HCT116 (cell line): ENCODE measurements at regions not wholly inside any gene's neighbourhood (a gene's known extent, or its start where the extent isn't known, plus 50 kb on each side); places are given as distances from the start of the nearest gene placed in this dataset.

Experiments used
- ATAC-seq: fragments of 200-7000 bp; cut with Tn5 transposase; 2 replicates; pipeline ENCODE4 v1.9.1; 2020; ENCODE audit warnings: mild to moderate bottlenecking, moderate library complexity
- BruUV-seq: library from RNA; stranded (reverse); fragments of 400-500 nt; replicated peaks from 2 replicates; lab custom pipeline; 2021; lab: Mats Ljungman, UMichigan
- CTCF ChIA-PET: fragments of 300-600 bp; sonication (Branson Sonifier 250); formaldehyde crosslinking; loops from one replicate; lab custom pipeline; 2021; ENCODE audit warnings: antibody characterized with exemption; lab: Charles Lee
- POLR2A ChIA-PET: fragments of 300-600, 350-600 bp; sonication (Branson Sonifier 250); formaldehyde crosslinking; loops from one replicate; lab custom pipeline; 2021; ENCODE audit warnings: antibody characterized with exemption; lab: Charles Lee
- RAD21 ChIA-PET, 2 experiments: fragments of 300-600 bp; sonication (Branson Sonifier 250); formaldehyde crosslinking; loops; one replicate each; lab custom pipeline; 2023; ENCODE audit warnings: low total read pairs in 2 of 2; ENCODE audit not compliant: uncharacterized antibody in 2 of 2, unreplicated experiment in 2 of 2, low non-redundant PET in 1 of 2; lab: Charles Lee
- DNase-seq: peaks from one replicate; pipeline ENCODE4 v3.0.0-alpha.2; 2010; ENCODE audit warnings: low read depth, low spot score
- H2AFZ ChIP-seq: fragments of 200-600 bp; shearing (Covaris generic), sonication (generic); 2 replicates; pipeline ENCODE4 v1.6.1; 2017; ENCODE audit warnings: low read depth, mixed run types, mixed read lengths, antibody characterized with exemption, low read length; ENCODE audit not compliant: poor library complexity, severe bottlenecking
- H3K27ac ChIP-seq: 2 replicates; pipeline ENCODE4 v1.5.1; 2012; ENCODE audit warnings: low read depth, low read length
- H3K27me3 ChIP-seq: fragments of 200-600 bp; sonication (generic); 2 replicates; pipeline ENCODE4 v1.6.1; 2016; ENCODE audit warnings: mixed run types, low read length, mixed read lengths; ENCODE audit not compliant: insufficient read depth
- H3K36me3 ChIP-seq, 2 experiments: fragments of 200-500 bp in 1 of 2; fragments of 200-600 bp in 1 of 2; sonication (Bioruptor generic) in 1 of 2; sonication (generic) in 1 of 2; 2 replicates each; pipeline versions ENCODE4 v1.5.1 to v1.6.1; 2014 to 2016; ENCODE audit warnings: low read length in 2 of 2, inconsistent platforms in 1 of 2, mixed read lengths in 1 of 2, mixed run types in 1 of 2; ENCODE audit not compliant: insufficient read depth in 2 of 2, control insufficient read depth in 1 of 2
- H3K4me1 ChIP-seq, 2 experiments: fragments of 200-600 bp in 1 of 2; sonication (generic) in 1 of 2; 2 replicates each; pipeline versions ENCODE4 v1.5.1 to v1.6.1; 2012 to 2017; ENCODE audit warnings: low read length in 2 of 2, inconsistent platforms in 1 of 2, mild to moderate bottlenecking in 1 of 2, mixed read lengths in 1 of 2, mixed run types in 1 of 2, moderate library complexity in 1 of 2; ENCODE audit not compliant: insufficient read depth in 2 of 2, control insufficient read depth in 1 of 2
- H3K4me2 ChIP-seq: fragments of 200-600 bp; sonication (generic); 2 replicates; pipeline ENCODE4 v1.6.1; 2017; ENCODE audit warnings: mixed run types, low read length, mixed read lengths
- H3K4me3 ChIP-seq, 2 experiments: fragments of 200-600 bp in 1 of 2; sonication (generic) in 1 of 2; replicated peaks in 1 of 2; 2 replicates each; pipeline ENCODE4 v1.5.1; 2011 to 2016; ENCODE audit warnings: low read length in 2 of 2, control low read depth in 1 of 2, low read depth in 1 of 2, mild to moderate bottlenecking in 1 of 2, mixed read lengths in 1 of 2, mixed run types in 1 of 2
- H3K79me2 ChIP-seq: fragments of 200-600 bp; sonication (generic); 2 replicates; pipeline ENCODE4 v1.6.1; 2017; ENCODE audit warnings: mild to moderate bottlenecking, mixed run types, low read length, moderate library complexity, mixed read lengths; ENCODE audit not compliant: insufficient read depth
- H3K9ac ChIP-seq: fragments of 200-600 bp; sonication (generic); 2 replicates; pipeline ENCODE4 v1.6.1; 2016; ENCODE audit warnings: low read length, mixed read lengths
- H3K9me2 ChIP-seq: fragments of 200-600 bp; sonication (generic), shearing (Covaris generic); 2 replicates; pipeline ENCODE4 v1.6.1; 2017; ENCODE audit warnings: mixed run types, mild to moderate bottlenecking, moderate library complexity; ENCODE audit not compliant: insufficient read depth
- H3K9me3 ChIP-seq, 2 experiments: fragments of 200-500 bp in 1 of 2; fragments of 200-600 bp in 1 of 2; sonication (Bioruptor generic) in 1 of 2; sonication (generic) in 1 of 2; 2 replicates each; pipeline ENCODE4 v1.6.1; 2014 to 2017; ENCODE audit warnings: low read length in 2 of 2, mixed read lengths in 2 of 2, inconsistent platforms in 1 of 2, low read depth in 1 of 2, mild to moderate bottlenecking in 1 of 2, mixed run types in 1 of 2, moderate library complexity in 1 of 2; ENCODE audit not compliant: control insufficient read depth in 1 of 2, insufficient read depth in 1 of 2
- H4K20me1 ChIP-seq: fragments of 200-600 bp; sonication (generic), shearing (Covaris generic); 2 replicates; pipeline ENCODE4 v1.6.1; 2017; ENCODE audit warnings: mixed run types, mild to moderate bottlenecking, moderate library complexity; ENCODE audit not compliant: insufficient read depth
- ELF1 ChIP-seq: IDR thresholded peaks from 2 replicates; pipeline ENCODE4 v1.6.1; 2012; ENCODE audit warnings: low read depth, borderline replicate concordance
- FOSL1 ChIP-seq: IDR thresholded peaks from 2 replicates; pipeline ENCODE4 v1.6.1; 2012; ENCODE audit warnings: low read depth
- POLR2AphosphoS5 ChIP-seq: IDR thresholded peaks from 2 replicates; pipeline ENCODE4 v1.6.1; 2011; ENCODE audit warnings: mild to moderate bottlenecking, low read depth, low read length, moderate library complexity
- SRF ChIP-seq: IDR thresholded peaks from 2 replicates; pipeline ENCODE4 v1.6.1; 2012; ENCODE audit warnings: low read depth
- TCF7L2 ChIP-seq: IDR thresholded peaks from 2 replicates; pipeline ENCODE4 v1.7.0; 2011; ENCODE audit warnings: borderline replicate concordance, inconsistent platforms; ENCODE audit not compliant: insufficient read depth, insufficient read length; ENCODE audit errors: extremely low read depth
- ZFX ChIP-seq: fragments of 450-650 bp; IDR thresholded peaks from 2 replicates; pipeline ENCODE4 v1.6.1; 2017
- ZNF274 ChIP-seq: fragments of 200-500 bp; sonication (Bioruptor generic); IDR thresholded peaks from 2 replicates; pipeline ENCODE4 v1.6.1; 2014; ENCODE audit warnings: mild to moderate bottlenecking, low read depth, low read length, inconsistent platforms
- intact Hi-C: fragments of 100-400 bp; cut with micrococcal nuclease; formaldehyde crosslinking; loops from 2 replicates; pipeline ENCODE4 v1.10.0; 2022
- TF ChIP-seq, protein P1 (sequence below): IDR thresholded peaks from 2 replicates; pipeline ENCODE4 v1.6.1; 2012; ENCODE audit warnings: low read depth
- TF ChIP-seq, protein P2 (sequence below): IDR thresholded peaks from 2 replicates; pipeline ENCODE4 v1.6.1; 2012
- TF ChIP-seq, protein P3 (sequence below), 3 experiments: fragments of 200-600 bp in 1 of 3; sonication (generic) in 1 of 3; IDR thresholded peaks in 2 of 3; conservative IDR thresholded peaks in 1 of 3; 2 replicates each; pipeline ENCODE4 v1.5.1; 2012 to 2017; ENCODE audit warnings: low read depth in 2 of 3, low read length in 2 of 3, antibody characterized with exemption in 1 of 3, borderline replicate concordance in 1 of 3, control low read depth in 1 of 3, mild to moderate bottlenecking in 1 of 3, mixed read lengths in 1 of 3, mixed run types in 1 of 3, moderate library complexity in 1 of 3; ENCODE audit not compliant: insufficient read depth in 1 of 3

DNA sequence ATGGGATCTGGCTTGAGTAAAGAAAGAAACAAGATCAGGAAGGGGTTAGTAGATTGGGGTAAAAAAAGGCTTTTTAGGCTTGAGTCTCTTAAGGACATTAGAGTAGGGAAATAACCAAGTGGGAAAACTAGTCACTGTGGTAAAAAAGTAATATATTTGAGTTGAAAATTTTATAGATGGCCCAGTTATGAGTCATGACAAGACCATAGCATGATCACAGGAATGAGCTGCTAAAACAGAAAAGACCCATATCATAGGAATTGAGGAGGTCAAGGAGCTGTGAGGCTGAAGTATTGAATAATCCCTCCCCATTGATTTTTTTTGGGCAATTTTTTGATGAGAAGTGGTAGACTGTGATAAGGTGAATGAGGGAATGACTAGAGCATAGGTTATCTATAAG, 69.2 kb upstream of the TBC1D5 start:
- Histone ChIP-seq H3K79me2 (no peaks in the 10 kb centered on the region), H3K27me3 (no peaks in the 10 kb centered on the region), H3K4me1 (peaks cover 0 to 3% of the 10 kb centered on the region in 2 experiments; a peak in 2 of 4 replicates), H3K9me3 (no peaks in the 10 kb centered on the region), H2AFZ (no peak overlapping the region), H3K4me3 (no peak overlapping the region), H3K27ac (no peak overlapping the region), H4K20me1 (no peaks in the 10 kb centered on the region), H3K9me2 (no peaks in the 10 kb centered on the region), H3K9ac (no peak overlapping the region), H3K36me3 (no peaks in the 10 kb centered on the region), H3K4me2 (no peak overlapping the region)
- CTCF ChIA-PET = interaction anchor here (0.7 kb wide), 1 partner anchor 37 kb away, joined by 3 read pairs; no protein-coding TSS in a partner anchor
- intact Hi-C loops = no loop called here
- no peak for ATAC-seq
- RAD21 ChIA-PET = no interaction called here
- TF ChIP-seq, protein P1, sequence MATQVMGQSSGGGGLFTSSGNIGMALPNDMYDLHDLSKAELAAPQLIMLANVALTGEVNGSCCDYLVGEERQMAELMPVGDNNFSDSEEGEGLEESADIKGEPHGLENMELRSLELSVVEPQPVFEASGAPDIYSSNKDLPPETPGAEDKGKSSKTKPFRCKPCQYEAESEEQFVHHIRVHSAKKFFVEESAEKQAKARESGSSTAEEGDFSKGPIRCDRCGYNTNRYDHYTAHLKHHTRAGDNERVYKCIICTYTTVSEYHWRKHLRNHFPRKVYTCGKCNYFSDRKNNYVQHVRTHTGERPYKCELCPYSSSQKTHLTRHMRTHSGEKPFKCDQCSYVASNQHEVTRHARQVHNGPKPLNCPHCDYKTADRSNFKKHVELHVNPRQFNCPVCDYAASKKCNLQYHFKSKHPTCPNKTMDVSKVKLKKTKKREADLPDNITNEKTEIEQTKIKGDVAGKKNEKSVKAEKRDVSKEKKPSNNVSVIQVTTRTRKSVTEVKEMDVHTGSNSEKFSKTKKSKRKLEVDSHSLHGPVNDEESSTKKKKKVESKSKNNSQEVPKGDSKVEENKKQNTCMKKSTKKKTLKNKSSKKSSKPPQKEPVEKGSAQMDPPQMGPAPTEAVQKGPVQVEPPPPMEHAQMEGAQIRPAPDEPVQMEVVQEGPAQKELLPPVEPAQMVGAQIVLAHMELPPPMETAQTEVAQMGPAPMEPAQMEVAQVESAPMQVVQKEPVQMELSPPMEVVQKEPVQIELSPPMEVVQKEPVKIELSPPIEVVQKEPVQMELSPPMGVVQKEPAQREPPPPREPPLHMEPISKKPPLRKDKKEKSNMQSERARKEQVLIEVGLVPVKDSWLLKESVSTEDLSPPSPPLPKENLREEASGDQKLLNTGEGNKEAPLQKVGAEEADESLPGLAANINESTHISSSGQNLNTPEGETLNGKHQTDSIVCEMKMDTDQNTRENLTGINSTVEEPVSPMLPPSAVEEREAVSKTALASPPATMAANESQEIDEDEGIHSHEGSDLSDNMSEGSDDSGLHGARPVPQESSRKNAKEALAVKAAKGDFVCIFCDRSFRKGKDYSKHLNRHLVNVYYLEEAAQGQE = no peak
- TF ChIP-seq ELF1 = no peak
- TF ChIP-seq, protein P2, sequence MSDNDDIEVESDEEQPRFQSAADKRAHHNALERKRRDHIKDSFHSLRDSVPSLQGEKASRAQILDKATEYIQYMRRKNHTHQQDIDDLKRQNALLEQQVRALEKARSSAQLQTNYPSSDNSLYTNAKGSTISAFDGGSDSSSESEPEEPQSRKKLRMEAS = no peak
- TF ChIP-seq POLR2AphosphoS5 = no peak
- no peak for DNase-seq
- BruUV-seq = no TSS peak
- POLR2A ChIA-PET = no interaction called here

DNA sequence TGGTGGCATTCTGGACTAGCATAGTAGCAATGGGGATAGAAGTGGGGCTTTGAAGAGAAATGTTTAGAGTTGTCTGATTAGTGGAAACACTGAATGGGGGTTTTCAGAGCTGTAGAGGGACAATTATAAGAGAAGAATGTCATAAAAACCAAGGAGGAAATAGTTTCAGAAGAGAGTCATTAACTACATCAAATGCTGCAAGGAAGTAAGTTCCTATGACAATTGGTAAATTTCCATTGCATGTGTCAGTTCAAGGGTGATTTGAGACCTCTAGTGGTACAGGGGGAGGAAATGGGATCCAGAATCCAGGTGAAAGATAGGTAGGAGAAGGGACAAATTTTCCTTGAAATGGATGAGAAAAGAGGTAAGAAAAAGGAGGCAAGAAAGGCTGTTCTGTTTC, 68.3 kb upstream of the TBC1D5 start:
- no peaks in the 10 kb centered on the region for H3K9me2 ChIP-seq
- ChIA-PET CTCF (no interaction called here), POLR2A (no interaction called here), RAD21 (no interaction called here)
- H3K9me3 ChIP-seq = no peaks in the 10 kb centered on the region
- intact Hi-C loops = no loop called here
- BruUV-seq = no TSS peak
- H3K9ac ChIP-seq = no peak overlapping the region
- H4K20me1 ChIP-seq = no peaks in the 10 kb centered on the region
- H3K4me3 ChIP-seq = no peak overlapping the region
- H3K27me3 ChIP-seq = no peaks in the 10 kb centered on the region
- peak; percentile 67 for ATAC-seq
- no peaks in the 10 kb centered on the region for H3K79me2 ChIP-seq
- peak; percentile 13 for DNase-seq
- H3K4me1 ChIP-seq = peaks cover 0 to 3% of the 10 kb centered on the region in 2 experiments; a peak in 2 of 4 replicates
- peak overlapping the region; percentile 4 for H2AFZ ChIP-seq
- no peak overlapping the region for H3K4me2 ChIP-seq
- no peaks in the 10 kb centered on the region for H3K36me3 ChIP-seq
- no peak overlapping the region for H3K27ac ChIP-seq
- no peak for TF ChIP-seq ZFX
- TF ChIP-seq ZNF274 = no peak
- TF ChIP-seq SRF = no peak
- no peak for TF ChIP-seq FOSL1
- TF ChIP-seq, protein P3, sequence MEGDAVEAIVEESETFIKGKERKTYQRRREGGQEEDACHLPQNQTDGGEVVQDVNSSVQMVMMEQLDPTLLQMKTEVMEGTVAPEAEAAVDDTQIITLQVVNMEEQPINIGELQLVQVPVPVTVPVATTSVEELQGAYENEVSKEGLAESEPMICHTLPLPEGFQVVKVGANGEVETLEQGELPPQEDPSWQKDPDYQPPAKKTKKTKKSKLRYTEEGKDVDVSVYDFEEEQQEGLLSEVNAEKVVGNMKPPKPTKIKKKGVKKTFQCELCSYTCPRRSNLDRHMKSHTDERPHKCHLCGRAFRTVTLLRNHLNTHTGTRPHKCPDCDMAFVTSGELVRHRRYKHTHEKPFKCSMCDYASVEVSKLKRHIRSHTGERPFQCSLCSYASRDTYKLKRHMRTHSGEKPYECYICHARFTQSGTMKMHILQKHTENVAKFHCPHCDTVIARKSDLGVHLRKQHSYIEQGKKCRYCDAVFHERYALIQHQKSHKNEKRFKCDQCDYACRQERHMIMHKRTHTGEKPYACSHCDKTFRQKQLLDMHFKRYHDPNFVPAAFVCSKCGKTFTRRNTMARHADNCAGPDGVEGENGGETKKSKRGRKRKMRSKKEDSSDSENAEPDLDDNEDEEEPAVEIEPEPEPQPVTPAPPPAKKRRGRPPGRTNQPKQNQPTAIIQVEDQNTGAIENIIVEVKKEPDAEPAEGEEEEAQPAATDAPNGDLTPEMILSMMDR (IDR thresholded peaks at IDR 0.05 in 2 of 3, conservative IDR thresholded peaks at IDR 0.05 in 1 of 3; ENCODE audit: borderline replicate concordance in 1 of 3, insufficient read depth in 1 of 3, low read depth in 2 of 3, low read length in 2 of 3) = peak; percentile 28 to 35 (median 30); a peak in 3 of 6 replicates
- no peak for TF ChIP-seq TCF7L2
- TF ChIP-seq, protein P1 = no peak
